ENCODE measurements at regions not wholly inside any gene's neighbourhood (a gene's known extent, or its start where the extent isn't known, plus 50 kb on each side); places are given as distances from the start of the nearest gene placed in this dataset.

GRCh38 chr10:61139592-61139953 lies 195.6 kb upstream of the RHOBTB1 start:
- no peaks in the 10 kb centered on the region for H3K4me1 ChIP-seq
- H4K20me1 ChIP-seq: no peaks in the 10 kb centered on the region
- no peak overlapping the region for H3K4me2 ChIP-seq
- H3K9me3 ChIP-seq: no peaks in the 10 kb centered on the region
- H3K4me3 ChIP-seq: no peak overlapping the region
- TF ChIP-seq Cebpa-rat (IDR thresholded peaks at IDR 0.05): no peak
- H3K9ac ChIP-seq: no peak overlapping the region
- H3K27me3 ChIP-seq: no peaks in the 10 kb centered on the region
- no peak overlapping the region for H3K27ac ChIP-seq
- H3K36me3 ChIP-seq: no peaks in the 10 kb centered on the region

GRCh38 chr10:61138708-61139591 lies 195.0 kb upstream of the RHOBTB1 start:
- H3K9ac ChIP-seq: no peak overlapping the region
- no peak overlapping the region for H3K4me2 ChIP-seq
- no peak overlapping the region for H3K27ac ChIP-seq
- H3K36me3 ChIP-seq: no peaks in the 10 kb centered on the region
- no peak for TF ChIP-seq Cebpa-rat (IDR thresholded peaks at IDR 0.05)
- no peaks in the 10 kb centered on the region for H3K27me3 ChIP-seq
- H3K9me3 ChIP-seq: no peaks in the 10 kb centered on the region
- H4K20me1 ChIP-seq: no peaks in the 10 kb centered on the region
- H3K4me3 ChIP-seq: no peak overlapping the region
- H3K4me1 ChIP-seq: no peaks in the 10 kb centered on the region

GRCh38 chr10:61136139-61136538 lies 192.2 kb upstream of the RHOBTB1 start:
- H3K9me3 ChIP-seq: 0 out of 2 replicates have a peak, but pooled peaks cover 7% of the 10 kb centered on the region
- no peak overlapping the region for H3K9ac ChIP-seq
- H3K4me3 ChIP-seq: no peak overlapping the region
- H3K27ac ChIP-seq: no peak overlapping the region
- no peak overlapping the region for H3K4me2 ChIP-seq
- TF ChIP-seq Cebpa-rat (IDR thresholded peaks at IDR 0.05): no peak
- no peaks in the 10 kb centered on the region for H3K27me3 ChIP-seq
- H4K20me1 ChIP-seq: no peaks in the 10 kb centered on the region
- H3K4me1 ChIP-seq: no peaks in the 10 kb centered on the region
- no peaks in the 10 kb centered on the region for H3K36me3 ChIP-seq

GRCh38 chr10:61135276-61135721 lies 191.3 kb upstream of the RHOBTB1 start:
- Histone ChIP-seq H3K9ac (no peak overlapping the region), H4K20me1 (no peaks in the 10 kb centered on the region), H3K4me1 (no peaks in the 10 kb centered on the region), H3K36me3 (no peaks in the 10 kb centered on the region), H3K4me3 (no peak overlapping the region), H3K27me3 (no peaks in the 10 kb centered on the region), H3K27ac (no peak overlapping the region), H3K9me3 (0 out of 2 replicates have a peak, but pooled peaks cover 7% of the 10 kb centered on the region), H3K4me2 (no peak overlapping the region)
- no peak for TF ChIP-seq Cebpa-rat (IDR thresholded peaks at IDR 0.05)

GRCh38 chr10:61130366-61130765 lies 186.4 kb upstream of the RHOBTB1 start:
- H3K4me2 ChIP-seq: no peak overlapping the region
- no peak for TF ChIP-seq Cebpa-rat (IDR thresholded peaks at IDR 0.05)
- H3K27me3 ChIP-seq: no peaks in the 10 kb centered on the region
- peaks cover 8% of the 10 kb centered on the region; the same call in 1 of the 2 replicates for H3K4me1 ChIP-seq
- 0 out of 2 replicates have a peak, but pooled peaks cover 7% of the 10 kb centered on the region for H3K9me3 ChIP-seq
- no peak overlapping the region for H3K27ac ChIP-seq
- no peaks in the 10 kb centered on the region for H3K36me3 ChIP-seq
- no peaks in the 10 kb centered on the region for H4K20me1 ChIP-seq
- no peak overlapping the region for H3K4me3 ChIP-seq
- no peak overlapping the region for H3K9ac ChIP-seq

GRCh38 chr10:61128196-61128595 lies 184.2 kb upstream of the RHOBTB1 start:
- H3K27me3 ChIP-seq: no peaks in the 10 kb centered on the region
- H3K4me3 ChIP-seq: no peak overlapping the region
- no peak overlapping the region for H3K9ac ChIP-seq
- H3K27ac ChIP-seq: no peak overlapping the region
- no peak overlapping the region for H3K4me2 ChIP-seq
- H3K4me1 ChIP-seq: peaks cover 8% of the 10 kb centered on the region; the same call in 1 of the 2 replicates
- no peaks in the 10 kb centered on the region for H3K36me3 ChIP-seq
- no peak for TF ChIP-seq Cebpa-rat (IDR thresholded peaks at IDR 0.05)
- H3K9me3 ChIP-seq: 0 out of 2 replicates have a peak, but pooled peaks cover 5% of the 10 kb centered on the region
- H4K20me1 ChIP-seq: no peaks in the 10 kb centered on the region

GRCh38 chr10:61125560-61126170 lies 181.7 kb upstream of the RHOBTB1 start:
- H4K20me1 ChIP-seq: no peaks in the 10 kb centered on the region
- H3K9me3 ChIP-seq: no peaks in the 10 kb centered on the region
- TF ChIP-seq Cebpa-rat (IDR thresholded peaks at IDR 0.05): no peak
- no peak overlapping the region for H3K27ac ChIP-seq
- peaks cover 8% of the 10 kb centered on the region; the same call in 1 of the 2 replicates for H3K4me1 ChIP-seq
- no peak overlapping the region for H3K9ac ChIP-seq
- no peaks in the 10 kb centered on the region for H3K36me3 ChIP-seq
- H3K4me3 ChIP-seq: no peak overlapping the region
- peak overlapping the region; percentile 9; the same call in 1 of the 2 replicates for H3K4me2 ChIP-seq
- no peaks in the 10 kb centered on the region for H3K27me3 ChIP-seq

- H3K27me3 ChIP-seq: no peaks in the 10 kb centered on the region
- H3K36me3 ChIP-seq: no peaks in the 10 kb centered on the region
- H3K4me1 ChIP-seq: peaks cover 8% of the 10 kb centered on the region; the same call in 1 of the 2 replicates
- no peak overlapping the region for H3K9ac ChIP-seq
- no peak overlapping the region for H3K4me2 ChIP-seq
- no peak for TF ChIP-seq Cebpa-rat (IDR thresholded peaks at IDR 0.05)
- no peaks in the 10 kb centered on the region for H4K20me1 ChIP-seq
- no peak overlapping the region for H3K27ac ChIP-seq
- H3K4me3 ChIP-seq: no peak overlapping the region
- H3K9me3 ChIP-seq: no peaks in the 10 kb centered on the region
Measured at GRCh38 chr10:61124756-61125530, 181.0 kb upstream of the RHOBTB1 start.

- Histone ChIP-seq H3K27me3 (no peaks in the 10 kb centered on the region), H3K4me3 (no peak overlapping the region), H3K9me3 (no peaks in the 10 kb centered on the region), H3K9ac (no peak overlapping the region), H3K36me3 (no peaks in the 10 kb centered on the region), H3K4me1 (peaks cover 4% of the 10 kb centered on the region; the same call in 1 of the 2 replicates), H3K27ac (no peak overlapping the region), H3K4me2 (no peak overlapping the region), H4K20me1 (no peaks in the 10 kb centered on the region)
- no peak for TF ChIP-seq Cebpa-rat (IDR thresholded peaks at IDR 0.05)
Measured at GRCh38 chr10:61120805-61121204, 176.8 kb upstream of the RHOBTB1 start.

Data from BLaER1 (cell line).